ENCODE measurements at regions not wholly inside any gene's neighbourhood (a gene's known extent, or its start where the extent isn't known, plus 50 kb on each side); places are given as distances from the start of the nearest gene placed in this dataset.

DNA sequence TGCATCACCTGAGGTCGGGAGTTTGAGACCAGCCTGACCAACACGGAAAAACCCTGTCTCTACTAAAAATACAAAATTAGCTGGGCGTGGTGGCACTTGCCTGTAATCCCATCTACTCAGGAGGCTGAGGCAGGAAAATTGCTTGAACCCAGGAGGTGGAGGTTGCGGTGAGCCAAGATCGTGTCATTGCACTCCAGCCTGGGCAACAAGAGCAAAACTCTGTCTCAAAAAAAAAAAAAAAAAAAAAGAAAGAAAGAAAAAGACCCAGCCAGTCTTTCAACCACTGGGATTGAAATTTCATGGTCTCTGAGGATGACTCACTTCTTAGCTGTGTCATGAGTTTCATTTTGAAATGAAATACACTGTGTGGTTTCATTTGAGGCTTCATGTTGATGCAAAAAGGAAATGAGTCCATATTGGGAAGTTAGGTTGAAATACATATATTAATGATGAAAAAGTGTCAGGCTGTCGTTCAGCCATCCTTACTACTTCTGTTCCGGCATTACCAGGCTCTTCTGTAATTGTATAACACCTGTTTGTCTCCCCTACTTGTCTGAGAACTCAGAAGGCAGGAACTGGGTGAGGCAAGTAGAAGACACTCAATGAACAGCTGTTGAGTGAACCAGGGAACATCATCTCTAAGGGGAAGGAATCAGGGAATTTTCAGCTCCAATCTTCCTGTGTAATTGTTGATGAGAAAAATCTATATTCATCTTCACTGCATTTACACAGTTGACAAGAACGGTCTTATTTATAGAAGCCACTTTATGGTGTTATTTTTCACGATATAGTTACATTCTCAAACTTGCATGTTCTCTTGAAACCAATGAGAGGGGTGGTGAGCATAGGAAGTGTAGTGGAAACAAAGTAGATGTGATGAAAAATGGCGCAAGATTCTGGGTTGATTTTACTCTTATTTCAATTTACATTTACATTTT lies 87.4 kb downstream of the NFKBIZ start:
- ATAC-seq = peak; percentile 88
- H3K4me3 Mint-ChIP-seq = no peak overlapping the region
- H3K27me3 Mint-ChIP-seq = peaks cover 8% of the 10 kb centered on the region
- peaks cover 27% of the 10 kb centered on the region for H3K4me1 Mint-ChIP-seq
- DNase-seq = peak; percentile 42
- intact Hi-C loops (cut with DNase I, micrococcal nuclease) = loop anchor here (1.0 to 10.0 kb wide), 13 partner anchors 11 to 288 kb away; partner anchors contain the start of gene RPL24 (in 1 of the 2)
- H3K9me3 Mint-ChIP-seq (ENCODE audit: low read depth) = peaks cover 6% of the 10 kb centered on the region
- H3K27ac Mint-ChIP-seq = peak overlapping the region; percentile 77
- ChIA-PET CTCF (interaction anchor here (0.6 to 3.1 kb wide), 14 partner anchors 13 to 554 kb away, joined by 3 to 12 read pairs (median 3); partner anchors contain the start of gene NFKBIZ), POLR2A (interaction anchor here (0.7 to 0.8 kb wide), 3 partner anchors 27 to 85 kb away, joined by 3 to 7 read pairs (median 4); no protein-coding TSS in a partner anchor)
- H3K36me3 Mint-ChIP-seq (ENCODE audit: low read depth) = no peaks in the 10 kb centered on the region

DNA sequence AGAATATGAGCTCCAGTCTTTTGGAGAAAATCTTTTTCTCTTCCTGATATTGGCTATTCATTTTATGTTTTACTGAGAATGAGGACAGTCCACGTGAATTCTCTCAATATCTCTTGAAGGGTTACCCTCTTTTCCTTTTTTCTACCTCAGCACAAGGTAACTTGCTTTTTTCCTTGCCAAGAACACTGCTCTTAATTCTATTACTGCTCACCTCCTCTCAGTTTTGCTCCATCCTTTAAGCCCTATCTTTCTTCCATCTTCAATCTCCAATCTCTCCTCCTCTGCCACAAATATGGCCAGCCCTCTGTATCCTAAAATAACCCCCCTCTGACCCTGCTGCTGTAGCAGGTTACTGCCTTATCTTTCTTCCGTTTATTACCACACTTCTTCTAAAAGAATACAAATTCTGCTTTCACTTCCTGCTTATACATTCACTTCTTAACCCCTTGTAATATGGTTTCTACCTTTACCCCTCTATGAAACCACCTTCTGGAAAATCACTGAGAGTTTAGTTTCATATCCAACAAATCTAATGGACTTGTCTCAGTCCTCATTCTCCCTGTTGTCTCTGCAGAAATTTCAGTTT lies 89.0 kb downstream of the NFKBIZ start:
- ATAC-seq (peak; percentile 10), DNase-seq (no peak)
- peaks cover 41% of the 10 kb centered on the region for H3K4me1 Mint-ChIP-seq
- CTCF ChIA-PET = interaction anchor here (1.1 to 3.1 kb wide), 3 partner anchors 11 to 224 kb away, joined by 3 to 12 read pairs (median 3); no protein-coding TSS in a partner anchor
- no peak overlapping the region for H3K27ac Mint-ChIP-seq
- H3K36me3 Mint-ChIP-seq (ENCODE audit: low read depth) = no peaks in the 10 kb centered on the region
- POLR2A ChIA-PET = no interaction called here
- intact Hi-C loops (cut with DNase I, micrococcal nuclease) = loop anchor here (5.0 to 10.0 kb wide), 3 partner anchors 126 to 286 kb away; partner anchors contain the start of gene RPL24 (in 1 of the 2)
- no peak overlapping the region for H3K4me3 Mint-ChIP-seq
- peaks cover 6% of the 10 kb centered on the region for H3K9me3 Mint-ChIP-seq (ENCODE audit: low read depth)
- peaks cover 5% of the 10 kb centered on the region for H3K27me3 Mint-ChIP-seq

DNA sequence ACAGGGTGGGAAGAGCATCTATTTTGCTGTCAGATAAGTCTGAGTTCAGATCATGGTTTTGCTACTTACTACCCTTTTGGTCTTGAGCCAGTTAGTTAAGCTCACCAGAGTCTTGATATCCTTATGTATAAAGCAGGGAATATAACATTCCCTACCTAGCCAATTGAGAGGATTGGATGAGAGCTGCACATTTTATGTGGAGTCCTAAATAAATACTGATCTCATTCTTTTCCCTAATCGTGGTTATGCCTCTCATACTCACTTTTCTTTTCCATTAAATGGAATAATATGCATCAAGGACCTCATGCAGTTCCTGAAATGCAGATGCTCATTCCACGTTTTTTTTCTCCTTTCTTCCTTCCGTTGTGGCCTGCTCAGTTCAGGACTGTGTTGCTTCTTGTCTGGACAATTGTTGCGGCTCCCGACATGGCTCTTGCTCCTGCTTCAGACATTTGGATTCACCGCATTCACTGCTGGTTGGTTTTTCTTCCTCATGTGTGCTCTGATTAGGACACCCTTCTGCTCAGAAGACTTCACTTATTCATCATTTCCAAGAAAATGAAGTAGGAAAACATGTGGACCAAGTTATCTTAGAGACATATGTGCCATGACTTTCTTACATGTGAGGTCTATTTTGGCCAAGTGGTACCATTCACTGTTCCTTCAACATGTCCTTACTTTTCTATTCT lies 90.2 kb downstream of the NFKBIZ start:
- peaks cover 44% of the 10 kb centered on the region for H3K4me1 Mint-ChIP-seq
- no peak for ATAC-seq
- intact Hi-C loops (cut with DNase I, micrococcal nuclease) = loop anchor here (5.0 to 10.0 kb wide), 3 partner anchors 127 to 285 kb away; partner anchors contain the start of gene RPL24 (in 1 of the 2)
- peaks cover 3% of the 10 kb centered on the region for H3K9me3 Mint-ChIP-seq (ENCODE audit: low read depth)
- H3K27ac Mint-ChIP-seq = no peak overlapping the region
- peaks cover 5% of the 10 kb centered on the region for H3K27me3 Mint-ChIP-seq
- CTCF ChIA-PET = no interaction called here
- no peak for DNase-seq
- no peak overlapping the region for H3K4me3 Mint-ChIP-seq
- POLR2A ChIA-PET = no interaction called here
- no peaks in the 10 kb centered on the region for H3K36me3 Mint-ChIP-seq (ENCODE audit: low read depth)

DNA sequence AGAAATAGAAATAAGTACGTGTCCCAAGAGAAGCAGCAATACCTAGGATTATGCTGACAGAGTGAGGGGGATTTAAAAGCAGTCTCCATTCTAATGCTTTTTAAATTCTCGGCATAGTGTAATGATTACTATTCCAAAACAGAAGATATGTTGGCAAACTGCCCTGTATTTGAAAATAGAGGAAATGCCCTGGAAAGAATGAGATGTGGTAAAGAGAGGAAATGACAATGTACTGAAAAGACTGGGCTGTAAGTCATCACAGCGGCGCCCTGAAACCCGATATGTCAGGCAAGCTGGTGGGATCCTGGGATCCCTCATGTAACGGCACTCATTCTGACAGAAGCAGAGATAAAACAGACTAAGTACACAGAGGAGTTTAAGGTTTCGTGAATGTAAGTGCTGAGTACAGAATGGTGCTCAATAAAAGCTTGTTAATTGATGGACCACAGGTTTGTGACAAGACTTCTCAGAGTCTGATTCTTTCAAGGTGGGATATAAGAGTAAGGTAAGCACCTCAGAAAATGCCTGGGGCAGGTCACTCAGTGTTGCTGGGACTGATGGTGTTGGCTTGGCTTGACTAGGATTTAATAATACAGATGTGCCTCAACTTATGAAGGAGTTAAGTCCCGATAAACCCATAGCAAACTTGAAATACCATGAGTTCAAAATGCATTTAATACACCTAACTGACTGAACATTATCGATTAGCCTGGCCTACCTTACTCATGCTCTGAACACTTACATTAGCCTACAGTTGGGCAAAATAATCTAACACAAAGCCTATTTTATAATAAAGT lies 91.4 kb downstream of the NFKBIZ start:
- peak; percentile 48 for DNase-seq
- CTCF ChIA-PET = no interaction called here

DNA sequence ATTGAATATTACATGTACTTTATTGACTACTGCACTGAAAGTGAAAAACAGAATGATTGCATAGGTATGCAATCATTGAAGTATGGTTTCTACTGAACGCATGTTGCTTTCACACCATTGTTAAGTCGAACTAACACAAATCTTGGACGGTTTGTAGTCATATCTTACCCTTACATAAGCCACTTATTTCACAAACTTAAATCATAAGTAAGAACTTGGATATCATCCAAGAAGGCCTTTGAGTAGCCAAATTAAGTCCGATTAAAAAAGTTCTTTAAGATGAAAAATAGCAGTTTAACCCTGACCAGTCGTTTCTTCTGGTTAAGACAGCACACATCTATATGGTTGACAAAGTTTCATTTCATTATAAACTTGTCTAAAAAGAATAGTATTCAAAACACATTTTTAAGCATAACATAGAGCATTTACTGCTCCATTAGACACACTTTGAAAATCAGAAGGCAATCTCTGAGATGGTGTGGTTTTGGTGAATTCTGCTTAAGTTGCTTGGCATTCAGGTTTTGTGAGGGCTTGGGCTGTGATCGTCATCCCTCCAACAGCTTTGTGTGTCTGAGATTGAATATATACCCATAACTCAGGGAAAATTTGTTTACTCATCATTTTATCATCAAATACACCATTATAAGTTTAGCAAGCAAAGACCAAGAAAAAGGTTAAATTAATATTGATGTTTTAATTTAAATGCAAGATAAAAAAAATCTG lies 92.2 kb downstream of the NFKBIZ start:
- Mint-ChIP-seq H3K36me3 (ENCODE audit: low read depth) (no peaks in the 10 kb centered on the region), H3K4me1 (peaks cover 42% of the 10 kb centered on the region), H3K27me3 (no peaks in the 10 kb centered on the region), H3K9me3 (ENCODE audit: low read depth) (peaks cover 3% of the 10 kb centered on the region), H3K27ac (no peak overlapping the region), H3K4me3 (no peak overlapping the region)
- intact Hi-C loops (cut with DNase I, micrococcal nuclease) = no loop called here
- ATAC-seq (peak; percentile 20), DNase-seq (no peak)
- ChIA-PET CTCF (no interaction called here), POLR2A (no interaction called here)

More for the DNA sequence above, 91.4 kb downstream of the NFKBIZ start:
- no peak overlapping the region for H3K4me3 Mint-ChIP-seq
- POLR2A ChIA-PET = no interaction called here
- intact Hi-C loops (cut with DNase I, micrococcal nuclease) = no loop called here
- H3K27me3 Mint-ChIP-seq = no peaks in the 10 kb centered on the region
- peaks cover 42% of the 10 kb centered on the region for H3K4me1 Mint-ChIP-seq
- ATAC-seq = no peak
- peaks cover 3% of the 10 kb centered on the region for H3K9me3 Mint-ChIP-seq (ENCODE audit: low read depth)
- no peaks in the 10 kb centered on the region for H3K36me3 Mint-ChIP-seq (ENCODE audit: low read depth)
- no peak overlapping the region for H3K27ac Mint-ChIP-seq

- intact Hi-C loops (cut with DNase I, micrococcal nuclease) = no loop called here
- no peak overlapping the region for H3K27ac Mint-ChIP-seq
- H3K4me1 Mint-ChIP-seq = peaks cover 34% of the 10 kb centered on the region
- no peak for DNase-seq
- H3K27me3 Mint-ChIP-seq = no peaks in the 10 kb centered on the region
- no peak overlapping the region for H3K4me3 Mint-ChIP-seq
- ATAC-seq = no peak
- no peaks in the 10 kb centered on the region for H3K36me3 Mint-ChIP-seq (ENCODE audit: low read depth)
- no peaks in the 10 kb centered on the region for H3K9me3 Mint-ChIP-seq (ENCODE audit: low read depth)
- ChIA-PET POLR2A (no interaction called here), CTCF (no interaction called here)
Measured at GRCh38 chr3:101942356-101942755, 93.0 kb downstream of the NFKBIZ start.

GRCh38 chr3:101943029-101943428 lies 93.7 kb downstream of the NFKBIZ start:
- H3K27ac Mint-ChIP-seq = no peak overlapping the region
- ATAC-seq (peak; percentile 63), DNase-seq (no peak)
- POLR2A ChIA-PET = no interaction called here
- intact Hi-C loops (cut with DNase I, micrococcal nuclease) = no loop called here
- peaks cover 33% of the 10 kb centered on the region for H3K4me1 Mint-ChIP-seq
- no peaks in the 10 kb centered on the region for H3K36me3 Mint-ChIP-seq (ENCODE audit: low read depth)
- H3K27me3 Mint-ChIP-seq = no peaks in the 10 kb centered on the region
- no peaks in the 10 kb centered on the region for H3K9me3 Mint-ChIP-seq (ENCODE audit: low read depth)
- CTCF ChIA-PET = interaction anchor here (1.0 kb wide), 1 partner anchor 115 kb away, joined by 3 read pairs; no protein-coding TSS in a partner anchor
- H3K4me3 Mint-ChIP-seq = no peak overlapping the region

GRCh38 chr3:101944308-101944707 lies 95.0 kb downstream of the NFKBIZ start:
- peaks cover 3% of the 10 kb centered on the region for H3K9me3 Mint-ChIP-seq (ENCODE audit: low read depth)
- no peak for ATAC-seq
- H3K36me3 Mint-ChIP-seq (ENCODE audit: low read depth) = no peaks in the 10 kb centered on the region
- H3K4me1 Mint-ChIP-seq = peaks cover 33% of the 10 kb centered on the region
- DNase-seq = no peak
- ChIA-PET POLR2A (no interaction called here), CTCF (interaction anchor here (1.3 kb wide), 1 partner anchor 281 kb away, joined by 4 read pairs; no protein-coding TSS in a partner anchor)
- no peak overlapping the region for H3K27ac Mint-ChIP-seq
- H3K27me3 Mint-ChIP-seq = no peaks in the 10 kb centered on the region
- intact Hi-C loops (cut with DNase I, micrococcal nuclease) = no loop called here
- H3K4me3 Mint-ChIP-seq = no peak overlapping the region

DNA sequence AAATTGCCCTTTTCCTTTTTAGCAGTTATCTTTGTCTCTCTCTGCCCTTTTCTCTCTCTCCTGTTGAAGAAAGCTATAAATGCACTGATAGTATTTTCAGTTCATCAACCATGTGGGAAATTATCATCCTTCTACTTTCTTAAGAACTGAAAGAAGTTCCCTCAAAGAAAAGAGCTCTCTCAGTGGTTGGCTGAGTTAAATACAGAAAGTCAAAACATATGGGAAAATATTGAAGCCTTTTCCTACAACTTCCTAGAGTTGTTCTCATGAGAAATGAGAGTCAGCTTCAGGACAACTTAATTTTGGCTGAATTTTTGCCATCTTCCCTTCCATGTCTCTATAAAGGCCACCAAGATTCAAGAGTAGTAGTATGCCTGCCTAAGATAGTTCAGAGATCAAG lies 96.7 kb downstream of the NFKBIZ start:
- Mint-ChIP-seq H3K27me3 (no peaks in the 10 kb centered on the region), H3K4me1 (peaks cover 40% of the 10 kb centered on the region), H3K4me3 (no peak overlapping the region), H3K9me3 (ENCODE audit: low read depth) (peaks cover 3% of the 10 kb centered on the region), H3K36me3 (ENCODE audit: low read depth) (no peaks in the 10 kb centered on the region), H3K27ac (no peak overlapping the region)
- no peak for DNase-seq
- POLR2A ChIA-PET = interaction anchor here (0.7 kb wide), 1 partner anchor 27 kb away, joined by 3 read pairs; no protein-coding TSS in a partner anchor
- CTCF ChIA-PET = no interaction called here
- intact Hi-C loops (cut with DNase I, micrococcal nuclease) = no loop called here
- no peak for ATAC-seq

DNA sequence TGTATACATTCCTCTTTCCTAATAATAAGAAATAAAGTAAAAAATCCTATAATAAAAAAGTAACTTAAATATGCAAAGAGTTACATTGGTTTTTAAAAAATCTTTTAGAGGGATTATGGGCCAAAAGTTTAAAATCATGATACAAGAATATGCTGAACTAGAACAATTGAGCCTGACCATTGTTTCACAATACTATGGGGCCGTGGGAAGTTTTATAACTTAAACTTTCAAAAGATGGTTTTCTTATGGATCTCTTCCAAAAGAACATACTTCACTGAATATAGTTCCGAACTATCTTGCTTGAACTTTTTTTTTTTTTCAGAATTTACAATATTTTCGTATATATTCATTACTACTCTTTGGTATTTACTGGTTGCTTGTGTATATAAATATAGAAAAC lies 97.6 kb downstream of the NFKBIZ start:
- Mint-ChIP-seq H3K27me3 (no peaks in the 10 kb centered on the region), H3K4me3 (no peak overlapping the region), H3K36me3 (ENCODE audit: low read depth) (no peaks in the 10 kb centered on the region), H3K4me1 (peaks cover 35% of the 10 kb centered on the region), H3K9me3 (ENCODE audit: low read depth) (peaks cover 3% of the 10 kb centered on the region), H3K27ac (no peak overlapping the region)
- ChIA-PET CTCF (no interaction called here), POLR2A (no interaction called here)
- ATAC-seq (no peak), DNase-seq (no peak)
- intact Hi-C loops (cut with DNase I, micrococcal nuclease) = no loop called here
